Mammary epithelial cell (primary cell): ENCODE measurements at regions not wholly inside any gene's neighbourhood (a gene's known extent, or its start where the extent isn't known, plus 50 kb on each side); places are given as distances from the start of the nearest gene placed in this dataset.

Experiments used
- CTCF ChIP-seq, 2 donors: IDR thresholded peaks in 1 of 2; conservative IDR thresholded peaks in 1 of 2; 2 replicates each; pipeline ENCODE4 v1.5.1; 2011 to 2012; ENCODE audit warnings: inconsistent platforms in 2 of 2, low read length in 2 of 2, mild to moderate bottlenecking in 2 of 2, control low read depth in 1 of 2, low read depth in 1 of 2; ENCODE audit not compliant: insufficient read depth in 1 of 2; ENCODE audit errors: extremely low read depth in 1 of 2
- EZH2 ChIP-seq: IDR thresholded peaks from 2 replicates; pipeline ENCODE4 v1.6.1; 2012; ENCODE audit warnings: low read length, inconsistent platforms, borderline replicate concordance

- no peak for TF ChIP-seq CTCF (conservative IDR thresholded peaks at IDR 0.05 in 1 of 2, IDR thresholded peaks at IDR 0.05 in 1 of 2; ENCODE audit: extremely low read depth in 1 of 2, insufficient read depth in 1 of 2, low read depth in 1 of 2, low read length in 2 of 2)
- TF ChIP-seq EZH2, result no peak
Measured at GRCh38 chr12:92261692-92262091, 116.0 kb upstream of the BTG1 start.
